ENCODE measurements at regions not wholly inside any gene's neighbourhood (a gene's known extent, or its start where the extent isn't known, plus 50 kb on each side); places are given as distances from the start of the nearest gene placed in this dataset.

GRCh38 chr9:88198341-88198807 is 60.1 kb upstream of the SPATA31C2 start:
- no peak for TF ChIP-seq CTCF (IDR thresholded peaks at IDR 0.05; ENCODE audit: low read length, missing control alignments)
- H3K4me3 ChIP-seq (replicated peaks; ENCODE audit: low read depth, low read length): peak overlapping the region; percentile 3
- peak; percentile 17 for DNase-seq (ENCODE audit: low read depth)

GRCh38 chr9:88197781-88198340 is 59.6 kb upstream of the SPATA31C2 start:
- H3K4me3 ChIP-seq (replicated peaks; ENCODE audit: low read depth, low read length): no peak overlapping the region
- no peak for TF ChIP-seq CTCF (IDR thresholded peaks at IDR 0.05; ENCODE audit: low read length, missing control alignments)
- DNase-seq (ENCODE audit: low read depth): peak; percentile 68

GRCh38 chr9:88197016-88197415 is 58.7 kb upstream of the SPATA31C2 start:
- DNase-seq (ENCODE audit: low read depth): peak; percentile 60
- no peak overlapping the region for H3K4me3 ChIP-seq (replicated peaks; ENCODE audit: low read depth, low read length)
- no peak for TF ChIP-seq CTCF (IDR thresholded peaks at IDR 0.05; ENCODE audit: low read length, missing control alignments)

GRCh38 chr9:88196142-88196790 is 58.0 kb upstream of the SPATA31C2 start:
- no peak for TF ChIP-seq CTCF (IDR thresholded peaks at IDR 0.05; ENCODE audit: low read length, missing control alignments)
- no peak for DNase-seq (ENCODE audit: low read depth)
- no peak overlapping the region for H3K4me3 ChIP-seq (replicated peaks; ENCODE audit: low read depth, low read length)

- no peak for DNase-seq (ENCODE audit: low read depth)
- no peak overlapping the region for H3K4me3 ChIP-seq (replicated peaks; ENCODE audit: low read depth, low read length)
- TF ChIP-seq CTCF (IDR thresholded peaks at IDR 0.05; ENCODE audit: low read length, missing control alignments): no peak
These were observed 55.5 kb upstream of the SPATA31C2 start for GRCh38 chr9:88193766-88194165.

- no peak for DNase-seq (ENCODE audit: low read depth)
- TF ChIP-seq CTCF (IDR thresholded peaks at IDR 0.05; ENCODE audit: low read length, missing control alignments): no peak
- no peak overlapping the region for H3K4me3 ChIP-seq (replicated peaks; ENCODE audit: low read depth, low read length)
These were observed 53.2 kb upstream of the SPATA31C2 start for GRCh38 chr9:88191456-88191855.

- DNase-seq (ENCODE audit: low read depth): no peak
- H3K4me3 ChIP-seq (replicated peaks; ENCODE audit: low read depth, low read length): no peak overlapping the region
- no peak for TF ChIP-seq CTCF (IDR thresholded peaks at IDR 0.05; ENCODE audit: low read length, missing control alignments)
These were observed 51.1 kb upstream of the SPATA31C2 start for GRCh38 chr9:88189371-88189770.
